ENCODE measurements at regions not wholly inside any gene's neighbourhood (a gene's known extent, or its start where the extent isn't known, plus 50 kb on each side); places are given as distances from the start of the nearest gene placed in this dataset.

DNA sequence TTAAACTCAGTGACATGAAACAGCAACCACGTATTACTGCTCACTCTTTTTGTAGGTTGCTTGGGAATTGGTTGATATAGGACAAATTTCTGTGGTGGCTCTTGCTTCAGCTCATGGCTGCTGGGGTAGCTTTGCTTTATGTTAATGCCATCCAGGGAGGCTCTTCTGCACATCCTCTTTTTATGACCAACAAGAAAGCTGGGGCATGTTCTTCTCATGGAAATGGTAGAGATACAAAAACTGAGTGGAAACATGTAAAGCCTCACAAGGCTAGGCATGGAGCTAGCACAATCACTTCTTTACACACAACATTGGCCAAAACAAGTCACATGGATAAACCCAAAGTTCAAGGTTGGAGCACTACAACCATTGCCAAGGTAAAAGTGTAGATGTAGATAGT is 176.8 kb downstream of the NECTIN3 start:
- TF ChIP-seq, protein P1, sequence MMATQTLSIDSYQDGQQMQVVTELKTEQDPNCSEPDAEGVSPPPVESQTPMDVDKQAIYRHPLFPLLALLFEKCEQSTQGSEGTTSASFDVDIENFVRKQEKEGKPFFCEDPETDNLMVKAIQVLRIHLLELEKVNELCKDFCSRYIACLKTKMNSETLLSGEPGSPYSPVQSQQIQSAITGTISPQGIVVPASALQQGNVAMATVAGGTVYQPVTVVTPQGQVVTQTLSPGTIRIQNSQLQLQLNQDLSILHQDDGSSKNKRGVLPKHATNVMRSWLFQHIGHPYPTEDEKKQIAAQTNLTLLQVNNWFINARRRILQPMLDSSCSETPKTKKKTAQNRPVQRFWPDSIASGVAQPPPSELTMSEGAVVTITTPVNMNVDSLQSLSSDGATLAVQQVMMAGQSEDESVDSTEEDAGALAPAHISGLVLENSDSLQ (IDR thresholded peaks at IDR 0.05) = no peak
- TF ChIP-seq ARNT (IDR thresholded peaks at IDR 0.05) = no peak
- TF ChIP-seq BHLHE40 (IDR thresholded peaks at IDR 0.05; ENCODE audit: borderline replicate concordance) = no peak
- no peak for TF ChIP-seq NFRKB (IDR thresholded peaks at IDR 0.05)
- TF ChIP-seq L3MBTL2 (conservative IDR thresholded peaks at IDR 0.05) = no peak
- no peak for TF ChIP-seq CTBP1 (IDR thresholded peaks at IDR 0.05; ENCODE audit: borderline replicate concordance)
- no peak for TF ChIP-seq SP1 (IDR thresholded peaks at IDR 0.05)
- no peak for TF ChIP-seq FOXK2 (IDR thresholded peaks at IDR 0.05)
- TF ChIP-seq LEF1 (IDR thresholded peaks at IDR 0.05; ENCODE audit: borderline replicate concordance) = no peak
- TF ChIP-seq SUZ12 (IDR thresholded peaks at IDR 0.05) = no peak
- no peak for TF ChIP-seq ZNF384 (IDR thresholded peaks at IDR 0.05)
- no peak for TF ChIP-seq ELF4 (IDR thresholded peaks at IDR 0.05)
- TF ChIP-seq FOXM1 (IDR thresholded peaks at IDR 0.05; ENCODE audit: borderline replicate concordance) = no peak
- TF ChIP-seq HDGF (IDR thresholded peaks at IDR 0.05; ENCODE audit: borderline replicate concordance) = no peak

All from HEK293T (cell line).